Gastroesophageal sphincter (tissue), 4 donors: ENCODE measurements at regions not wholly inside any gene's neighbourhood (a gene's known extent, or its start where the extent isn't known, plus 50 kb on each side); places are given as distances from the start of the nearest gene placed in this dataset.

ENCODE experiments used
- ATAC-seq: fragments of 150-250 bp; one replicate; pipeline ENCODE4 v1.9.1; 2016; ENCODE audit warnings: mild to moderate bottlenecking, moderate library complexity
- H3K27ac ChIP-seq, 4 donors: fragments of 200-600 bp; sonication (generic) in 3 of 4; 1 replicate in 3 of 4; 2 replicates in 1 of 4; pipeline ENCODE4 v1.5.1; 2016 to 2019
- H3K27me3 ChIP-seq: fragments of 200-600 bp; sonication (generic); one replicate; pipeline ENCODE4 v1.5.1; 2019
- H3K36me3 ChIP-seq, 2 donors: fragments of 200-600 bp; sonication (generic); one replicate each; pipeline ENCODE4 v1.5.1; 2019; ENCODE audit warnings: control low read depth in 1 of 2
- H3K4me1 ChIP-seq, 3 donors: fragments of 200-600 bp; sonication (generic); 1 replicate in 2 of 3; 2 replicates in 1 of 3; pipeline ENCODE4 v1.5.1; 2016 to 2019; ENCODE audit warnings: control low read depth in 2 of 3
- H3K4me3 ChIP-seq, 2 donors: fragments of 200-600 bp; sonication (generic); one replicate each; pipeline ENCODE4 v1.5.1; 2019; ENCODE audit warnings: mild to moderate bottlenecking in 1 of 2, moderate library complexity in 1 of 2
- H3K9me3 ChIP-seq, 3 donors: fragments of 200-600 bp; sonication (generic); one replicate each; pipeline ENCODE4 v1.5.1; 2017 to 2019; ENCODE audit warnings: control low read depth in 2 of 3
- CTCF ChIP-seq, 4 experiments: fragments of 200-600 bp in 2 of 4; fragments of 450-650 bp in 2 of 4; sonication (generic) in 1 of 4; IDR thresholded peaks; one replicate each; pipeline ENCODE4 v1.5.1; 2017 to 2019; ENCODE audit warnings: antibody characterized with exemption in 4 of 4, mild to moderate bottlenecking in 2 of 4, moderate library complexity in 2 of 4
- EP300 ChIP-seq: sonication (generic); formaldehyde crosslinking; IDR thresholded peaks from one replicate; pipeline ENCODE4 v1.6.1; 2017; ENCODE audit warnings: antibody characterized with exemption, mild to moderate bottlenecking
- POLR2A ChIP-seq, 2 donors: fragments of 450-650 bp; IDR thresholded peaks; one replicate each; pipeline ENCODE4 v1.6.1; 2017; ENCODE audit warnings: antibody characterized with exemption in 2 of 2, mild to moderate bottlenecking in 2 of 2, moderate library complexity in 1 of 2
- POLR2AphosphoS5 ChIP-seq: sonication (generic); formaldehyde crosslinking; IDR thresholded peaks from one replicate; pipeline ENCODE4 v1.6.1; 2017; ENCODE audit warnings: antibody characterized with exemption
- WGBS, 2 donors: methylation state at CpG; one replicate each; pipeline ENCODE4 v1.1.5; 2018; ENCODE audit warnings: low coverage in 1 of 2; 5-methylcytosine and 5-hydroxymethylcytosine counted together

- no peaks in the 10 kb centered on the region for H3K4me1 ChIP-seq
- TF ChIP-seq CTCF (IDR thresholded peaks at IDR 0.05): no peak
- H3K9me3 ChIP-seq: no peaks in the 10 kb centered on the region
- no peak for ATAC-seq
- no peak overlapping the region for H3K27ac ChIP-seq
- no peaks in the 10 kb centered on the region for H3K27me3 ChIP-seq
- WGBS, 2 donors: 59 to 70% methylated on average over 2 to 7 of the region's 8 CpGs
- H3K36me3 ChIP-seq: no peaks in the 10 kb centered on the region
- no peak overlapping the region for H3K4me3 ChIP-seq
Observed at GRCh38 chr4:138707746-138708677, 307.6 kb upstream of the NOCT start.

- Histone ChIP-seq H3K27ac (no peak overlapping the region), H3K9me3 (no peaks in the 10 kb centered on the region), H3K27me3 (no peaks in the 10 kb centered on the region), H3K4me1 (peaks cover 0 to 13% (median 0%) of the 10 kb centered on the region in 3 donors), H3K4me3 (no peak overlapping the region), H3K36me3 (no peaks in the 10 kb centered on the region)
- TF ChIP-seq CTCF (IDR thresholded peaks at IDR 0.05) (no peak), POLR2A (IDR thresholded peaks at IDR 0.05) (no peak), EP300 (no peak), POLR2AphosphoS5 (no peak)
- ATAC-seq: no peak
- WGBS, 2 donors: 85 to 88% methylated on average over 2 of the region's 2 CpGs
Observed at GRCh38 chr4:138706201-138706600, 309.4 kb upstream of the NOCT start.

- TF ChIP-seq POLR2AphosphoS5 (no peak), POLR2A (IDR thresholded peaks at IDR 0.05) (no peak), EP300 (no peak), CTCF (IDR thresholded peaks at IDR 0.05) (no peak)
- no peak for ATAC-seq
- H3K27ac ChIP-seq: no peak overlapping the region
Observed at GRCh38 chr4:138702190-138702824, 313.3 kb upstream of the NOCT start.

GRCh38 chr4:138698641-138699040 is 316.9 kb upstream of the NOCT start:
- Histone ChIP-seq H3K27me3 (no peaks in the 10 kb centered on the region), H3K27ac (no peak overlapping the region)
- no peak for TF ChIP-seq POLR2A (IDR thresholded peaks at IDR 0.05)
- no peak for TF ChIP-seq POLR2AphosphoS5
- TF ChIP-seq CTCF (IDR thresholded peaks at IDR 0.05): no peak
- TF ChIP-seq EP300: no peak

More at GRCh38 chr4:138702190-138702824, 313.3 kb upstream of the NOCT start:
- peaks cover 0 to 20% (median 0%) of the 10 kb centered on the region in 3 donors for H3K4me1 ChIP-seq
- WGBS, 2 donors: 37 to 51% methylated on average over 2 to 3 of the region's 3 CpGs
- H3K9me3 ChIP-seq: no peaks in the 10 kb centered on the region
- H3K36me3 ChIP-seq: no peaks in the 10 kb centered on the region
- H3K4me3 ChIP-seq: no peak overlapping the region
- no peaks in the 10 kb centered on the region for H3K27me3 ChIP-seq

More at GRCh38 chr4:138698641-138699040, 316.9 kb upstream of the NOCT start:
- Histone ChIP-seq H3K9me3 (no peaks in the 10 kb centered on the region), H3K36me3 (no peaks in the 10 kb centered on the region), H3K4me3 (no peak overlapping the region), H3K4me1 (peaks cover 0 to 22% (median 3%) of the 10 kb centered on the region in 3 donors)
- ATAC-seq: no peak
- WGBS, 2 donors: 54 to 81% methylated on average over 3 of the region's 3 CpGs
